SJCRH30 (cell line): ENCODE measurements at regions not wholly inside any gene's neighbourhood (a gene's known extent, or its start where the extent isn't known, plus 50 kb on each side); places are given as distances from the start of the nearest gene placed in this dataset.

Experiments
- DNase-seq, 2 experiments: peaks; one replicate each; pipeline ENCODE4 v3.0.0-alpha.2; 2015 to 2020
- H3K27ac ChIP-seq: fragments of 250-450 bp; sonication (Bioruptor Pico); 2 replicates; pipeline ENCODE4 v1.5.1; 2020; ENCODE audit warnings: mild to moderate bottlenecking, moderate library complexity
- H3K27me3 ChIP-seq: fragments of 250-450 bp; sonication (Bioruptor Pico); 2 replicates; pipeline ENCODE4 v1.5.1; 2020; ENCODE audit warnings: mild to moderate bottlenecking, moderate library complexity
- H3K36me3 ChIP-seq: fragments of 250-450 bp; sonication (Bioruptor Pico); 2 replicates; pipeline ENCODE4 v1.5.1; 2020; ENCODE audit warnings: mild to moderate bottlenecking, moderate library complexity
- H3K4me1 ChIP-seq: fragments of 250-450 bp; sonication (Bioruptor Pico); 2 replicates; pipeline ENCODE4 v1.5.1; 2020; ENCODE audit warnings: mild to moderate bottlenecking, moderate library complexity
- H3K4me3 ChIP-seq: fragments of 250-450 bp; sonication (Bioruptor Pico); 2 replicates; pipeline ENCODE4 v1.5.1; 2020; ENCODE audit warnings: mild to moderate bottlenecking, moderate library complexity
- H3K9me3 ChIP-seq: fragments of 250-450 bp; sonication (Bioruptor Pico); replicated peaks from 2 replicates; pipeline ENCODE4 v1.5.1; 2020; ENCODE audit warnings: mild to moderate bottlenecking, moderate library complexity

DNA sequence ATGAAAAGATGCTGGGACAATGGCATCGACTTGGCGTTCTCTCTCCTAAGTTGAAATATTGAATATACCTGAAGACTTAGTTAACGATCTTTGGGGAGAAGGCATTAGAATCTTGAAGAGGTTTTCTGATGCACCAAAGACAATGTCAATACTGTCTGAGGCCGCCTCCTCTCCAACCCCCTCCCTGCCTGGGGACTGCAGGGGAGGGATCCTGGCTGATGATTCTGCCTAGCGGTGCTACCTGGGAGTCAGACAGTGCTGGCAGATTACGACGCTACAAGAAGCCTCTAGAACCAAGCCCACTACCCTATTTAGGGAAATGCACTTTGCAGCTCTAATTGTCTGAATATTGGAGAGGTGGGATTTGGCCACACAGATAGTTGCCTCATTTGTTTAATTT is 145.6 kb upstream of the HABP2 start:
- Histone ChIP-seq H3K27me3 (no peaks in the 10 kb centered on the region; the same call in 1 of the 2 replicates), H3K4me3 (no peak overlapping the region), H3K27ac (no peak overlapping the region), H3K9me3 (no peaks in the 10 kb centered on the region), H3K36me3 (no peaks in the 10 kb centered on the region), H3K4me1 (no peaks in the 10 kb centered on the region)
- peak in 1 of 2 experiments; percentile 15 for DNase-seq

DNA sequence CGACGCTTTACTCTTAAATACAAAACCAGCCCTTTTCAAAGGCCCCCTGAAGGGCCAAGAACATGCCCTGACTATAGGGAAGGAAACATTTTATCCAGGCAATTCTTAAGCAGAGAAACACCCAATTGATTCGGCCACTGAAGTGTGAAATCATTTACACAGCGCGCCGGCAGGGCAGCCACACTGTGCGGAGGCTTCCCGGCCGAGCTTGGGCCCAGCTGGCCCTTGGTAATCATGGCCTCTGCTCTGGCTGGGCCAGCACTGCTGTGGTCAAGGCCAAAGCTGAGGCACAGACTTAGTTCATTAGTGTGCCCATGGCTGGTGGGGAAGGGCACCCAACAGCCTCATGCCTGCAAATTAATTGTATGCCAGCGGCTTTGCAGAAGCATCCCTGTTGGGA is 143.7 kb upstream of the HABP2 start:
- Histone ChIP-seq H3K4me3 (no peak overlapping the region), H3K36me3 (no peaks in the 10 kb centered on the region), H3K4me1 (no peaks in the 10 kb centered on the region), H3K27me3 (no peaks in the 10 kb centered on the region; the same call in 1 of the 2 replicates), H3K27ac (no peak overlapping the region), H3K9me3 (no peaks in the 10 kb centered on the region; the same call in none of the 2 replicates)
- no peak for DNase-seq

DNA sequence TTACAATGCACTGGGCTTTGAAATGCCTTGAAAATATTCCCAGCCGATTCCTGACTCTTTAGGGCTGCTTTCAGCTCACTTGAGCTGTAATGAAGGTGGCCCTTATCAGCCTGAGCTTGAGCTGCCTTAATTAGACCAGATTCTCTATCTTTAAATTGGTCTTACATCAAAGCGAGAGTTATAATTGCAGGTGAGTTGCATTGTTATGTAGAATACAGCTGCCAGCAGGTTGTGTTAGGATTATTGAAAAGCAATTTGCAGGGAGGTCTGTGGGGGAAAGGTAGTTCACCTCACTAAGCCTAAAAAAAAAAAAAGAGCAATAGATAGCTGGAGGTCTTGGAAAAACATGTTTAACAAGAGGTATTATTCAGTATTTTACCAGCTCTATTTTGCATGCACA is 142.2 kb upstream of the HABP2 start:
- H3K4me1 ChIP-seq, result no peaks in the 10 kb centered on the region
- H3K9me3 ChIP-seq, result no peaks in the 10 kb centered on the region; the same call in none of the 2 replicates

DNA sequence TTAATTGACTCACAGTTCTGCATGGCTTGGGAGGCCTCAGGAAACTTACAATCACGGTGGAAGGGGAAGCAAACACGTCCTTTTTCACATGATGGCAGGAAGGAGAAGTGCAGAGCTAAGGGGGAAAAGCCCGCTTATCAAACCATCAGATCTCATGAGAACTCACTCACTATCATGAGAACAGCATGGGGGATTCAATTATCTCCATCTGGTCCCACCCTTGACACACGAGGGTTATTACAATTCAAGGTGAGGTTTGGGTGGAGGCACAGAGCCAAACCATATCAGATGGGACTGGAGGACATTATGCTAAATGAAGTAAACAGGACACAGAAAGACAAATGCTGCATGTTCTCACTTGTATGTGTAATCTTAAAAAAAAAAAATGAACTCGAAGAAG is 141.4 kb upstream of the HABP2 start:
- H3K27me3 ChIP-seq, result no peaks in the 10 kb centered on the region; the same call in 1 of the 2 replicates
- no peaks in the 10 kb centered on the region for H3K4me1 ChIP-seq
- no peaks in the 10 kb centered on the region for H3K36me3 ChIP-seq
- no peaks in the 10 kb centered on the region; the same call in none of the 2 replicates for H3K9me3 ChIP-seq
- H3K4me3 ChIP-seq, result no peak overlapping the region
- no peak for DNase-seq
- no peak overlapping the region for H3K27ac ChIP-seq

More for the DNA sequence above, 142.2 kb upstream of the HABP2 start:
- H3K36me3 ChIP-seq, result no peaks in the 10 kb centered on the region
- no peak for DNase-seq
- H3K4me3 ChIP-seq, result no peak overlapping the region
- no peaks in the 10 kb centered on the region; the same call in 1 of the 2 replicates for H3K27me3 ChIP-seq
- H3K27ac ChIP-seq, result no peak overlapping the region

DNA sequence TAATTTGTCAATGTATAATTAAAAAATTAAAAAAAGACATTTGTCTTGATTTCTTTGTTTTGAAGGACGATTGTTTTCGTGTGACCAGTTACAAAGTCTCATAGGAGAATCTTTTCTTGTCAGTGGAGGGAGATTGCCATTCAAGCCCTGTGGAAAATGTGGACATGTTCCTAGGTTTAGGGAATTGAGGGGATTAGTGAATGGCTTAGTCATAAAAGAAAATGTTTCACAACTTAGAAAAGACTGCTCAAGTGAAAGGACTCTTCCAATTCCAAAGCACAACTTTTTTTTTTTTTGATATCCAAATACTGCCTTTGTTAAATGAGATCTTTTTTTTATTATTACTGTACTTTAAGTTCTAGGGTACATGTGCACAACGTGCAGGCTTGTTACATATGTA is 140.7 kb upstream of the HABP2 start:
- H3K4me3 ChIP-seq, result no peak overlapping the region
- H3K27me3 ChIP-seq, result no peaks in the 10 kb centered on the region; the same call in 1 of the 2 replicates
- no peak for DNase-seq

DNA sequence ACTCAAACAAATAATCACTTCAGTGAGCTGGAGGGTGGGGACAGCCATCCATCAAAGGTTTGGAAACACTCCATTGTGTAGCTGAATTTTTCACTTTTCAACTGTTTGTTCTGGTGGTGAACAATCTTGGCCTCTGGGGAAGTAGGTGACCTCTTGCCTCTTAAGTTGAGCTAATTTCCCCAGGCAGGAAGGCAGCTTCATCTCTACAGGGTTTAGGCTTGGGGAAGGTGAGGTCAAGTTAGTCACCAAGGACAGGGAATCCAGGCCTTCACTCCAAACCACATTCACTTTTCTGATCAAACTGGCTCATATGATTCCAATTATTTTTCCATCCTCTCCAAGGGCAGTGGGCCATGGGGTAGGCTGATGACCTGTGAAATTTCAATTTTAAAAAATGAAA is 138.3 kb upstream of the HABP2 start:
- Histone ChIP-seq H3K4me1 (no peaks in the 10 kb centered on the region), H3K9me3 (no peaks in the 10 kb centered on the region; the same call in none of the 2 replicates), H3K36me3 (no peaks in the 10 kb centered on the region), H3K4me3 (no peak overlapping the region), H3K27me3 (no peaks in the 10 kb centered on the region; the same call in 1 of the 2 replicates), H3K27ac (no peak overlapping the region)
- no peak for DNase-seq

More for the DNA sequence above, 140.7 kb upstream of the HABP2 start:
- Histone ChIP-seq H3K36me3 (no peaks in the 10 kb centered on the region), H3K4me1 (no peaks in the 10 kb centered on the region), H3K9me3 (no peaks in the 10 kb centered on the region; the same call in none of the 2 replicates), H3K27ac (no peak overlapping the region)

DNA sequence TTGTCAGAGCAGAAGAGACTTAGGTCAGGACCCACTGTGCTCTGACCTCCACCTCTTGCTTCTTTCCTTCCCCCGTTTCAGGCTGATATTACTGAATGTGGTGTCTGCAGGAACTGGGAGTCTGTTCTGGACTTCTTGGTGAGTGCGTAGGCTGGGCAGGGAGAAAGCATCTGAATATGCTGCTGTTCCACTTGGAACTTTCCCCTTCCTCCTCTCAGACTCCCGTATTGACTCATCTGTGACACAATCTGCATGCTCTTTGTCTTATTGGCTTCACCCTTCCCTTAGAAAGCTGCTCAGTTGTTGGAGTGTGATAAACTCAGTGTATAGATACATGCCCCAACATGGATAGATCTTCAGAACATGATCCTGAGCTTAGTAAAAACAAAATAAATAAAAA is 137.6 kb upstream of the HABP2 start:
- peaks cover 6% of the 10 kb centered on the region for H3K9me3 ChIP-seq
- no peak for DNase-seq
- H3K4me1 ChIP-seq, result no peaks in the 10 kb centered on the region

DNA sequence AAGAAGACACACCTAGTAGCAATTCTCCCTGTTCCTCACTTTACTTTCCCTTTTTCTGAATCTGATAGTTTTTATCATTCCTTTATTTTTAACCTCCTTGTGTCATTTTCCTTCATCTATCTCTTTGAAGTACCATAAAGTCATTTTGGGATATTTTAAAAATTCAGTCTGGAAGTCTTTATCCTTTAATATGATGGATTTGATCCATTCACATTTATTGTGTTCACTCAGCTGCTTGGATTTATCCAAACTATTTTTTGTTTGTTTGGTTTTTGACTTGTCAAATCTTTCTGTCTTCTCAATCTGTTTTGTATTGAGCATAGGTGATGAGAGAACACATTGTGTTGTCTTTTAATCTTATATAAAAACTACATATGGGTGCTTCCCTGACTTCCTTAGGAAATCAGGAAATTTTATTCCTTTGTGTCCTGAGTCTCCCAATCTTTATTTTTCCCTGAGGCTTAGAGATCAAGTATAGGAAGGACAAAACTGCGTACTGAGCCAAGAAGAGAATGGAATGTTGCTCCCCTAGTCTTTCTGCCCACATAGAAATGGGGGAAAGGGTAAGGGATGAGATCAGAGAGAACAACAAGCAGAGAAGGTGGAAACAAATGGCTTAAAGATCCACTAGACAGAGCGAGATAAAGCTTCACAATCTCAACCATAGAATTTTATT is 132.7 kb upstream of the HABP2 start:
- no peaks in the 10 kb centered on the region for H3K36me3 ChIP-seq
- no peaks in the 10 kb centered on the region for H3K27me3 ChIP-seq
- DNase-seq, result no peak
- no peak overlapping the region for H3K4me3 ChIP-seq
- no peaks in the 10 kb centered on the region for H3K4me1 ChIP-seq
- H3K27ac ChIP-seq, result no peak overlapping the region
- H3K9me3 ChIP-seq, result peaks cover 6% of the 10 kb centered on the region

More for the DNA sequence above, 137.6 kb upstream of the HABP2 start:
- Histone ChIP-seq H3K4me3 (no peak overlapping the region), H3K27me3 (no peaks in the 10 kb centered on the region; the same call in 1 of the 2 replicates), H3K36me3 (no peaks in the 10 kb centered on the region), H3K27ac (no peak overlapping the region)

DNA sequence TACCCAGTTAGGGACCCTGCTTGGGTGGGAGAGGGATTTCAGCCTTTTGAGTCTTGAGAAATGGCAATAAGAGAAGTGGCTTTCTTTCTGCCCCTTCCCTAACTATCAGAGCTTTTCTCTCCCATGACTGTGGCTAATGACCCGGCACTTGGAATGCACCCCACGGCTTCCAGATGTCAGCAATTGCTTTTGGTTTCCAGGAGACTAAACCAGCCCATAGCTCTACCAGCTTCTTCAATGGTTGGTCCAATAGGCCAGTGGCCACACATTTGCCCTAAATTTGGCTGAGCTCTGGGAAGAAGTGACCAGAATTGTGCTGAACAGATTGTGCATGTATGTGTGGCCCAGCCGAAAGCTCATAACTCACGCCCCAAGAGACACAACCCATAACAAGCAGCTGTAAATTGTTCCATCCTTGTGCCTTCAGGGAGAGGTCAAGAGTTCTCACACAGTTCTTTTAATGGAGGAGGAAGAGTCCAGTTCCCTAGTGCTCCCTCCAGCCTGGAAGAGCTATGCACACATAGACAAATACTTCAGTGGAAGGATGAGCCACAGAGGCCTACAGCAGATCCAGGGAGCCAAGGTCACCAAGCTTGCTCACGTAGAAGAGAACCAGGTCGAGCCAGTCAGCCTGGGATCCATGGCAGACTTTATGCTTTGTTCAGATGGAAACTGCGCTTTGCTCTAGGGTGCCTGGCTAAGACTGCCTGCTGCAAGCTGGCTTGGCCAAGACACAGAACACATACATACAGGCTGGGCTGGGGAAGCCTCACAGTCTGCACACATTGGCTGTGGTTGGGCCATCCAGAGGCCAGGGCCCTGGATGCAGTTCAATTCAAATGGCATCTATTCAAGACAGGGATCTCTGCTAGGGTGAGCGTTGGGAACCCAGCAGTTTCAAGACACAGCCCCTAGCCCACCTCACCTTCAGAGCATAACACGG is 131.8 kb upstream of the HABP2 start:
- no peak overlapping the region for H3K4me3 ChIP-seq
- no peak overlapping the region for H3K27ac ChIP-seq
- H3K36me3 ChIP-seq, result no peaks in the 10 kb centered on the region
- no peaks in the 10 kb centered on the region for H3K27me3 ChIP-seq
- peaks cover 6% of the 10 kb centered on the region for H3K9me3 ChIP-seq
- no peaks in the 10 kb centered on the region for H3K4me1 ChIP-seq
- DNase-seq, result no peak

DNA sequence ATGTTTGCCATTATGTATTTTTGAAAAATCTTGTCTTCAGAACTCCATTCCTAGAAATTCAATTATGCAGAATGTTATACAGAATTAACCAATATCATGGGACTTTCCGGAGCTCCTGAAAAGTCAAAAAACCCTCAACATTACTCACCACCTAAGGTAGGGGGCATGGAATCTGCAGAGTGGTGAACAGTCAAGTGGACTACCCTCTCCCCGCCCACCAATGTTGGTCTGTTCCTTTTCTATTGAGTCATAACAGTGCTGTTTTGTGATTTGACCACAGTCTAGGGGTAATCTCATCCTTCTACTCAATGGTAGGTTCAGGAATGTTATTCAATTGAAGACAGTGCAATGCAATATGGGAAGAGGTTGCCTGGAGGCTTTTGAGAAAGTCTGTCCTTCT is 130.5 kb upstream of the HABP2 start:
- Histone ChIP-seq H3K9me3 (peaks cover 6% of the 10 kb centered on the region), H3K4me3 (no peak overlapping the region), H3K4me1 (no peaks in the 10 kb centered on the region), H3K27ac (no peak overlapping the region), H3K27me3 (no peaks in the 10 kb centered on the region), H3K36me3 (no peaks in the 10 kb centered on the region)
- DNase-seq, result no peak

DNA sequence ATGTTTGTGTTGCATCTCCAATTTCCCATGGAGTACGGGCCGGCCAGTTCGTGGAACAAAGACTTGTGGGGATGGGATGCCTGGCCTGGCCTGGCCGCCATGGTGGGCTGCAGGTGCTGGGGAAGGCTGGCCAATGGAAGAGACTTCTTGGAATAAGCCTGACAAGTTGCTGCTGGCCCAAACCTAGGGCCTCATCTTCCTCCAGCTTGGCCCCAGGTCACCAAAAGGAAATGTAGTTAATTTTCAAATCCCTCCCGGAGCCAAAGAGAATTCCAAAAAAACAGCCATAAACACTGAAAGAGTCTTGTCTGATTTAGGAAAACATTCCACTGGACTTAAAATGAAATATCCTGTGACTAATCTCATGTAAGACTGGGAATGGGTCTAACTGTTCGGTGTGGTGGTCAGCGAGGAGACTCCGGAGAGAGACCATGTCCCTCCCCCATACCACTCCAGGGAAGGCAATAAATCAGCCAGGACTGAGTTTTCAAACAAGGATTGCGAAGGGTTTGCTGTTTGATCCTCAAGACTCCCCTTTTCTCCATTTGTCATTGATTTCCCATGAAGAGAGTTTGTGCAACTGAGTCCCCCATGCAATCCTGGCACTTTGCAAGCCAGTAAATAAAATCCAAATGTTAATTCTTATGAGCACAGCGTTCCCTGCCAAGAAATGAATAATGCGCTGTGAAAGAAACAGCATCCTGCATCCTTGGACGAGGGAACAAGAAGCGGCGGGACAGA is 128.7 kb upstream of the HABP2 start:
- Histone ChIP-seq H3K36me3 (no peaks in the 10 kb centered on the region), H3K9me3 (peaks cover 6% of the 10 kb centered on the region), H3K27ac (no peak overlapping the region), H3K4me3 (no peak overlapping the region), H3K4me1 (no peaks in the 10 kb centered on the region), H3K27me3 (no peaks in the 10 kb centered on the region)
- no peak for DNase-seq

DNA sequence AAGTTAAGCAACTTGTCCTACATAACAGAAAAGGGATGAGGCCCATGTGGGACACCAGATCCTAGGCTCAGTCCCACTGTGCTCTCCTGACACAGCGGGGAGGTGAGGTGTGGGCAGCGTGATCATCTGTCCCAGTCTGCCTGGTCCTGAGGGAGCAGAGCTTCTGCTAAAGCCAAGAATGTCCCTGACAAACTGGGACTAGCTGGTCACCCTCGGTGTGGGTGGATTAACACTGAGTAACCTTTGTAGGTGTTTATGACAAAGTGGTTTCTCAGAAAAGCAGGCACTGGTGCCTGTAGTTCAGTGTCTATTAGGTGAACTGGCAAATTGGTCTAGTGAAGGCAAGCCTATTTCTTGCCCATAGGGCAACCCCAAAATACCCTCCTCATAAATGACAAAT is 127.8 kb upstream of the HABP2 start:
- no peak overlapping the region for H3K27ac ChIP-seq
- H3K36me3 ChIP-seq, result no peaks in the 10 kb centered on the region
- no peak overlapping the region for H3K4me3 ChIP-seq
- DNase-seq, result no peak
- H3K4me1 ChIP-seq, result no peaks in the 10 kb centered on the region
- peaks cover 3% of the 10 kb centered on the region for H3K9me3 ChIP-seq
- no peaks in the 10 kb centered on the region for H3K27me3 ChIP-seq

DNA sequence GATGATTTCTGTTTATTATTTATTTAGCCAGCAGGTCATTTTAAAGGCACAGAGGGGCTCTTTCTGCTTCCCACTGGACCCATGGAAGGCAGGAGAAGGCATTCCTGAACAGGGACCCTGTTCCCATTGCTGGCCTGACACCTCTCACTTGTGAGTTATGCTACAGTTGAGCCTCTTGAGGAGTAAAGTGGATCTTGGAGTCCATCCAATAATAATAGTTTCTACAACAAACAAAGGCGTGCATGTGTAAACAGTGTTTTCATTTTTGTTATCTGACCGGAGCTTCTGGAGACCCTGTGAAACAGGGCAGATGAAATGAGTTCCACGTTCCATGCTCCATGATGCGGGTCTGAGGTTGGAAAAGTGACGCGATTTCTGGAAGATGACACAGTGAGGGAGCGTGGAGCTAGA is 127.3 kb upstream of the HABP2 start:
- Histone ChIP-seq H3K27ac (no peak overlapping the region), H3K27me3 (no peaks in the 10 kb centered on the region), H3K4me3 (no peak overlapping the region), H3K4me1 (no peaks in the 10 kb centered on the region), H3K36me3 (no peaks in the 10 kb centered on the region), H3K9me3 (no peaks in the 10 kb centered on the region; the same call in 1 of the 2 replicates)
- DNase-seq, result peak in 1 of 2 experiments; percentile 19

DNA sequence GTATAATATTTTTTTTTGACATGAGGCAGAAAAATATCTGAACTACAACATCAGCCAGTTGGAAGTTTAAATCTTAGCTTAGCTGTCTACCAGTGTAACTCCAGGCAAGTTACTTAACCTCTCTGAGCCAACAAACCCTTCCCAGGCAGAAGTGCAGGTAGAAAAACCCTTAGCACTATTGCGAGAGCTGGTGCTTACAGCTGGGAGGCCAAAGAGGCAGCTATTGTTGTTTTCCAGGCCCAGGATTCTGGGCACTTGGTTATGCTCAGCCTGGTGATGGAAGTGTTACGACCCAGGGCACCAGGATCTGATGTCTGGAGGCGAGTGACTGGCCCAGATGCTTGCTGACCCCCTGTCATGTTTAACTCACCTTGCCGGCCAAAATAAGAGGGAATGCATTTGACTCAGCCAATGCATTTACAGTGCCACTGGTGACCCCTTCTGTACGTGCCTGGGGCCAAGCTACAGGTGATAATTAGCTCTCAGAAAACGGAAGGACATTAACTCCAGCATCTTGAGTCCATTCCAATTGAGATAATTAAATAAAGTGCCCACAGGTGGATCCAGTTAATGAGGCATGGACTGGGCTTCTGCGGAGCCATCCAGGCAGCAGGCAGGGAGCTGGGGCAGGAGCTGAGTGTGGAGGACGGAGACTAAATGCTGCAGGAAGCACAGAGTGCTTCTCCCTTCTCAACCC is 126.5 kb upstream of the HABP2 start:
- Histone ChIP-seq H3K36me3 (no peaks in the 10 kb centered on the region), H3K27ac (no peak overlapping the region), H3K27me3 (no peaks in the 10 kb centered on the region), H3K9me3 (no peaks in the 10 kb centered on the region; the same call in 1 of the 2 replicates), H3K4me1 (no peaks in the 10 kb centered on the region), H3K4me3 (no peak overlapping the region)
- DNase-seq, result no peak
